ENCODE measurements at regions not wholly inside any gene's neighbourhood (a gene's known extent, or its start where the extent isn't known, plus 50 kb on each side); places are given as distances from the start of the nearest gene placed in this dataset.

- TF ChIP-seq TCF12 (IDR thresholded peaks at IDR 0.05; ENCODE audit: low read depth, low read length): no peak
Measured at GRCh38 chr14:28820677-28821076, 54.1 kb downstream of the FOXG1 start (continued).

DNA sequence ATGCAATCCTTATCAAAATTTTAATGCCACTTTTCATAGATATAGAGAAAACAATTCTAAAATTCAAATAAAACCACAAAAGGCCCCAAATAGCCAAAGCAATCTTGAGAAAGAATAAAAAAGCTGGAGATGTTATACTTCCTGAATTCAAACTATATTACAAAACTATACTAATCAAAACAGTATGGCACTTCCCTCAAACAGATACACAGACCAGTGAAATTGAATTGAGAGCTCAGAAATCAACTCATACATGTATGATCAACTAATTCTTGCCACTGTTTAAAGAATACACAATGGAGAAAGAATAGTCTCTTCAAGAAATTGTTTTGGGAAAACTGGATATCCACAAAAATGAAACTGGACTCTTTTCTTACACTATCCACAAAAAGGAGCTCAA, 55.4 kb downstream of the FOXG1 start:
- Histone ChIP-seq H3K18ac (ENCODE audit: extremely low read depth, low read length) (no peak overlapping the region), H3K9me3 (ENCODE audit: insufficient read depth in 2 of 2, low read depth in 1 of 2, low read length in 1 of 2) (0 out of 4 replicates have a peak, but pooled peaks cover 6 to 8% of the 10 kb centered on the region in 2 experiments), H3K9ac (replicated peaks in 1 of 4; ENCODE audit: extremely low read depth in 1 of 4, low read depth in 3 of 4, low read length in 3 of 4) (no peak overlapping the region), H3K14ac (ENCODE audit: insufficient read length) (no peak overlapping the region), H3K79me1 (ENCODE audit: low read depth, low read length) (no peaks in the 10 kb centered on the region), H2AK5ac (ENCODE audit: low read depth, low read length) (no peak overlapping the region), H2AFZ (ENCODE audit: low read length) (no peak overlapping the region), H2BK120ac (replicated peaks; ENCODE audit: low read depth, low read length) (no peak overlapping the region), H4K5ac (ENCODE audit: insufficient read length, low read depth, low read length) (no peak overlapping the region), H3K79me2 (ENCODE audit: control insufficient read depth in 1 of 2, insufficient read depth in 2 of 2, low read length in 2 of 2) (no peaks in the 10 kb centered on the region), H2BK12ac (ENCODE audit: low read depth, low read length) (no peak overlapping the region), H3K4me1 (replicated peaks in 1 of 4; ENCODE audit: control insufficient read depth in 3 of 4, insufficient read depth in 4 of 4, low read length in 3 of 4) (no peaks in the 10 kb centered on the region), H4K8ac (ENCODE audit: extremely low read depth, insufficient read depth, low read length) (no peak overlapping the region), H2BK5ac (ENCODE audit: low read depth, low read length) (no peak overlapping the region), H3K4me3 (ENCODE audit: extremely low read depth in 1 of 4, insufficient read depth in 2 of 4, low read depth in 3 of 4, low read length in 4 of 4) (no peak overlapping the region), H3K36me3 (ENCODE audit: control insufficient read depth in 2 of 4, insufficient read depth in 4 of 4, low read length in 3 of 4) (no peaks in the 10 kb centered on the region), H3K23me2 (ENCODE audit: low read depth, low read length) (no peaks in the 10 kb centered on the region), H4K91ac (replicated peaks; ENCODE audit: insufficient read length, low read length) (no peak overlapping the region), H2BK15ac (ENCODE audit: low read length) (no peak overlapping the region), H4K20me1 (replicated peaks in 1 of 2; ENCODE audit: control insufficient read depth in 1 of 2, insufficient read depth in 2 of 2, low read length in 2 of 2) (no peaks in the 10 kb centered on the region), H2BK20ac (ENCODE audit: low read length) (no peak overlapping the region), H3K27ac (ENCODE audit: low read depth, low read length) (no peak overlapping the region), H3K27me3 (replicated peaks in 1 of 4; ENCODE audit: control insufficient read depth in 3 of 4, extremely low read depth in 1 of 4, insufficient read depth in 3 of 4, low read length in 3 of 4) (no peaks in the 10 kb centered on the region), H3K4ac (replicated peaks; ENCODE audit: insufficient read length, low read depth, low read length) (no peak overlapping the region), H3K4me2 (ENCODE audit: insufficient read depth in 1 of 2, low read depth in 2 of 2, low read length in 2 of 2) (no peak overlapping the region), H3K56ac (replicated peaks; ENCODE audit: insufficient read length, low read depth, low read length) (no peak overlapping the region), H3K23ac (ENCODE audit: insufficient read length) (no peak overlapping the region)
- no peak for FAIRE-seq
- TF ChIP-seq SUZ12 (IDR thresholded peaks at IDR 0.05; ENCODE audit: low read length): no peak
- TF ChIP-seq KDM1A (IDR thresholded peaks at IDR 0.05; ENCODE audit: borderline replicate concordance, low read length): peak; percentile 77
- ChIA-PET CTCF (ENCODE audit: partially characterized antibody) (interaction anchor here (0.6 to 1.0 kb wide), 2 partner anchors 14 to 68 kb away, joined by 6 read pairs; no protein-coding TSS in a partner anchor), POLR2A (ENCODE audit: partially characterized antibody) (no interaction called here)
- no peak for DNase-seq (ENCODE audit: low read depth in 1 of 2, low spot score in 2 of 2)
